ENCODE measurements at regions not wholly inside any gene's neighbourhood (a gene's known extent, or its start where the extent isn't known, plus 50 kb on each side); places are given as distances from the start of the nearest gene placed in this dataset.

GRCh38 chr2:24409700-24410556 is 49.6 kb upstream of the ITSN2 start:
- Histone ChIP-seq H3K9me3 (replicated peaks; ENCODE audit: control insufficient read depth, insufficient read depth, low read length) (no peaks in the 10 kb centered on the region), H3K4me2 (ENCODE audit: control insufficient read depth, insufficient read depth) (no peak overlapping the region), H2AFZ (ENCODE audit: control insufficient read depth, low read depth, low read length) (peak overlapping the region; percentile 26), H3K4me3 (no peak overlapping the region), H3K36me3 (ENCODE audit: control insufficient read depth in 2 of 2, insufficient read depth in 2 of 2, low read length in 1 of 2) (no peaks in the 10 kb centered on the region), H3K27ac (ENCODE audit: control insufficient read depth, insufficient read depth) (no peak overlapping the region), H3K27me3 (replicated peaks in 1 of 2; ENCODE audit: control insufficient read depth in 2 of 2, insufficient read depth in 2 of 2, low read length in 1 of 2) (no peaks in the 10 kb centered on the region), H3K79me2 (ENCODE audit: control insufficient read depth, insufficient read depth, low read length) (no peaks in the 10 kb centered on the region), H3K4me1 (ENCODE audit: control insufficient read depth, insufficient read depth, low read length) (no peaks in the 10 kb centered on the region), H4K20me1 (ENCODE audit: control insufficient read depth, insufficient read depth) (no peaks in the 10 kb centered on the region), H3K9ac (ENCODE audit: control insufficient read depth, insufficient read depth, low read length) (no peak overlapping the region)
- intact Hi-C loops (cut with micrococcal nuclease; ENCODE audit: unreplicated experiment), result loop anchor here (1.0 to 5.0 kb wide), 3 partner anchors 417 to 719 kb away; partner anchors contain the start of gene DNAJC27
- DNase-seq (ENCODE audit: low read depth, low spot score) (peak; percentile 31), FAIRE-seq (peak; percentile 96), ATAC-seq (peak; percentile 91)
- BruUV-seq (replicated peaks), result no TSS peak
- SMC1A ChIA-PET (ENCODE audit: uncharacterized antibody, unreplicated experiment), result interaction anchor here (0.7 to 3.9 kb wide), 27 partner anchors 10 to 786 kb away, joined by 3 to 55 read pairs (median 4); no protein-coding TSS in a partner anchor
- 55% methylated on average over 13 of the region's 13 CpGs for WGBS (ENCODE audit: insufficient coverage, insufficient replicate concordance, low lambda C conversion rate, missing lambda C conversion rate)
- in situ Hi-C loops (cut with MboI), result loop anchor here (5.0 kb wide), 2 partner anchors 417 to 722 kb away; no protein-coding TSS in a partner anchor
- RAD21 ChIA-PET (ENCODE audit: unreplicated experiment), result interaction anchor here (0.7 to 3.1 kb wide), 16 partner anchors 7 to 756 kb away, joined by 3 to 66 read pairs (median 3); no protein-coding TSS in a partner anchor
- CTCF ChIA-PET, result interaction anchor here (0.7 to 4.2 kb wide), 54 partner anchors 9 to 1198 kb away, joined by 3 to 124 read pairs (median 4); partner anchors contain the start of genes CENPO, FAM228B and PTRHD1
- POLR2A ChIA-PET, result interaction anchor here (0.5 to 1.2 kb wide), 3 partner anchors 62 to 417 kb away, joined by 3 to 4 read pairs (median 3); no protein-coding TSS in a partner anchor
- TF ChIP-seq, protein P1, sequence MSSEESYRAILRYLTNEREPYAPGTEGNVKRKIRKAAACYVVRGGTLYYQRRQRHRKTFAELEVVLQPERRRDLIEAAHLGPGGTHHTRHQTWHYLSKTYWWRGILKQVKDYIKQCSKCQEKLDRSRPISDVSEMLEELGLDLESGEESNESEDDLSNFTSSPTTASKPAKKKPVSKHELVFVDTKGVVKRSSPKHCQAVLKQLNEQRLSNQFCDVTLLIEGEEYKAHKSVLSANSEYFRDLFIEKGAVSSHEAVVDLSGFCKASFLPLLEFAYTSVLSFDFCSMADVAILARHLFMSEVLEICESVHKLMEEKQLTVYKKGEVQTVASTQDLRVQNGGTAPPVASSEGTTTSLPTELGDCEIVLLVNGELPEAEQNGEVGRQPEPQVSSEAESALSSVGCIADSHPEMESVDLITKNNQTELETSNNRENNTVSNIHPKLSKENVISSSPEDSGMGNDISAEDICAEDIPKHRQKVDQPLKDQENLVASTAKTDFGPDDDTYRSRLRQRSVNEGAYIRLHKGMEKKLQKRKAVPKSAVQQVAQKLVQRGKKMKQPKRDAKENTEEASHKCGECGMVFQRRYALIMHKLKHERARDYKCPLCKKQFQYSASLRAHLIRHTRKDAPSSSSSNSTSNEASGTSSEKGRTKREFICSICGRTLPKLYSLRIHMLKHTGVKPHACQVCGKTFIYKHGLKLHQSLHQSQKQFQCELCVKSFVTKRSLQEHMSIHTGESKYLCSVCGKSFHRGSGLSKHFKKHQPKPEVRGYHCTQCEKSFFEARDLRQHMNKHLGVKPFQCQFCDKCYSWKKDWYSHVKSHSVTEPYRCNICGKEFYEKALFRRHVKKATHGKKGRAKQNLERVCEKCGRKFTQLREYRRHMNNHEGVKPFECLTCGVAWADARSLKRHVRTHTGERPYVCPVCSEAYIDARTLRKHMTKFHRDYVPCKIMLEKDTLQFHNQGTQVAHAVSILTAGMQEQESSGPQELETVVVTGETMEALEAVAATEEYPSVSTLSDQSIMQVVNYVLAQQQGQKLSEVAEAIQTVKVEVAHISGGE (CRISPR knock-in tag; IDR thresholded peaks at IDR 0.05), result no peak
- TF ChIP-seq MYB (IDR thresholded peaks at IDR 0.05; ENCODE audit: borderline replicate concordance, low read depth, low read length), result no peak
- no peak for TF ChIP-seq BCLAF1 (IDR thresholded peaks at IDR 0.05)
- TF ChIP-seq SMAD1 (IDR thresholded peaks at IDR 0.05; ENCODE audit: low read depth, partially characterized antibody), result no peak
- TF ChIP-seq KAT2A (conservative IDR thresholded peaks at IDR 0.05; ENCODE audit: control insufficient read depth, low read depth, low read length), result no peak
- TF ChIP-seq SP1 (IDR thresholded peaks at IDR 0.05; ENCODE audit: low read depth, low read length), result no peak
- TF ChIP-seq BCL11A (IDR thresholded peaks at IDR 0.05; ENCODE audit: low read depth, low read length), result no peak
- TF ChIP-seq GATAD2B (conservative IDR thresholded peaks at IDR 0.05; ENCODE audit: low read depth), result no peak
- no peak for TF ChIP-seq TBL1XR1 (IDR thresholded peaks at IDR 0.05; ENCODE audit: low read depth, low read length)
- TF ChIP-seq CEBPB (IDR thresholded peaks at IDR 0.05; ENCODE audit: borderline replicate concordance in 1 of 2, low read depth in 2 of 2, low read length in 2 of 2), result no peak
- TF ChIP-seq BRCA1 (IDR thresholded peaks at IDR 0.05; ENCODE audit: low read depth, low read length), result no peak
- TF ChIP-seq FOXM1 (IDR thresholded peaks at IDR 0.05; ENCODE audit: low read depth, low read length), result no peak
- no peak for TF ChIP-seq PML (IDR thresholded peaks at IDR 0.05; ENCODE audit: low read length)
- TF ChIP-seq CHD4 (IDR thresholded peaks at IDR 0.05), result no peak
- peak; percentile 80 for TF ChIP-seq RUNX3 (IDR thresholded peaks at IDR 0.05; ENCODE audit: low read length)
- TF ChIP-seq DPF2 (IDR thresholded peaks at IDR 0.05), result no peak
- no peak for TF ChIP-seq TARDBP (IDR thresholded peaks at IDR 0.05; ENCODE audit: borderline replicate concordance)
- TF ChIP-seq ZNF217 (IDR thresholded peaks at IDR 0.05), result no peak
- TF ChIP-seq POLR2AphosphoS2 (IDR thresholded peaks at IDR 0.05; ENCODE audit: low read depth, low read length), result no peak
